NCI-H2029 (cell line): ENCODE measurements at regions not wholly inside any gene's neighbourhood (a gene's known extent, or its start where the extent isn't known, plus 50 kb on each side); places are given as distances from the start of the nearest gene placed in this dataset.
"Not testable (repeated sequence)": the region's sequence is repeated elsewhere in the genome, so short reads cannot be mapped to it uniquely, and the experiment has no call there.

Source experiments
- DNase-seq: peaks from one replicate; lab custom pipeline; 2025; lab: John Stamatoyannopoulos, UW

- no peak for DNase-seq
Observed at GRCh38 chr14:81955123-81955522, 421.5 kb upstream of the SEL1L start.

- DNase-seq: no peak
Observed at GRCh38 chr14:81960781-81961180, 427.1 kb upstream of the SEL1L start.

- DNase-seq: no peak
Observed at GRCh38 chr14:81963846-81964245, 430.2 kb upstream of the SEL1L start.

GRCh38 chr14:81970307-81970706, 436.7 kb upstream of the SEL1L start:
- DNase-seq: no peak

- DNase-seq: no peak
Observed at GRCh38 chr14:81971911-81972310, 438.3 kb upstream of the SEL1L start.

- no peak for DNase-seq
Observed at GRCh38 chr14:81972601-81973000, 438.9 kb upstream of the SEL1L start.

- no peak for DNase-seq
Observed at GRCh38 chr14:81974543-81974942, 440.9 kb upstream of the SEL1L start.

GRCh38 chr14:81980601-81981306, 447.1 kb upstream of the SEL1L start:
- no peak for DNase-seq

GRCh38 chr14:81981307-81981675, 447.6 kb upstream of the SEL1L start:
- DNase-seq: no peak

GRCh38 chr14:81982046-81982445, 448.4 kb upstream of the SEL1L start:
- DNase-seq: no peak

GRCh38 chr14:81986005-81986404, 452.4 kb upstream of the SEL1L start:
- no peak for DNase-seq

- DNase-seq: no peak
Observed at GRCh38 chr14:81989211-81989610, 455.6 kb upstream of the SEL1L start.

GRCh38 chr14:81990312-81990761, 456.7 kb upstream of the SEL1L start:
- DNase-seq: no peak

GRCh38 chr14:81991998-81992397, 458.3 kb upstream of the SEL1L start:
- DNase-seq: no peak

GRCh38 chr14:81993432-81993831, 459.8 kb upstream of the SEL1L start:
- DNase-seq: no peak

- no peak for DNase-seq
Observed at GRCh38 chr14:82003426-82003825, 469.8 kb upstream of the SEL1L start.

- DNase-seq: no peak
Observed at GRCh38 chr14:82009076-82009475, 475.4 kb upstream of the SEL1L start.

- no peak for DNase-seq
Observed at GRCh38 chr14:82009993-82010392, 476.3 kb upstream of the SEL1L start.

GRCh38 chr14:82011460-82011859, 477.8 kb upstream of the SEL1L start:
- no peak for DNase-seq

- no peak for DNase-seq
Observed at GRCh38 chr14:82029038-82029437, 495.4 kb upstream of the SEL1L start.

- DNase-seq: no peak
Observed at GRCh38 chr14:82035397-82035796, 501.7 kb upstream of the SEL1L start.

- DNase-seq: not testable (repeated sequence)
Observed at GRCh38 chr14:82038066-82038465, 504.4 kb upstream of the SEL1L start.

- no peak for DNase-seq
Observed at GRCh38 chr14:82045339-82045738, 511.7 kb upstream of the SEL1L start.

GRCh38 chr14:82046512-82047226, 513.0 kb upstream of the SEL1L start:
- DNase-seq: no peak
